Keratinocyte (primary cell): ENCODE measurements at regions not wholly inside any gene's neighbourhood (a gene's known extent, or its start where the extent isn't known, plus 50 kb on each side); places are given as distances from the start of the nearest gene placed in this dataset.

ENCODE experiments used
- CTCF ChIP-seq, 3 experiments: IDR thresholded peaks in 1 of 3; conservative IDR thresholded peaks in 1 of 3; optimal IDR thresholded peaks in 1 of 3; 2 replicates in 2 of 3; 3 replicates in 1 of 3; pipeline versions ENCODE3 to v1.5.1; 2011; ENCODE audit warnings: low read length in 3 of 3, mild to moderate bottlenecking in 3 of 3, moderate library complexity in 2 of 3, control low read depth in 1 of 3, inconsistent platforms in 1 of 3; ENCODE audit not compliant: insufficient read depth in 2 of 3; ENCODE audit errors: extremely low read depth in 1 of 3
- EZH2 ChIP-seq: IDR thresholded peaks from one replicate; pipeline ENCODE4 v1.6.1; 2012; ENCODE audit warnings: inconsistent platforms, mild to moderate bottlenecking, low read length, moderate library complexity

- TF ChIP-seq CTCF (optimal IDR thresholded peaks at IDR 0.05 in 1 of 3, IDR thresholded peaks at IDR 0.05 in 1 of 3, conservative IDR thresholded peaks at IDR 0.05 in 1 of 3; ENCODE audit: extremely low read depth in 1 of 3, insufficient read depth in 2 of 3, low read length in 3 of 3) (no peak), EZH2 (no peak)
Observed at GRCh38 chr2:22185251-22185650, 1061.5 kb downstream of the TDRD15 start.
